Thyroid gland (tissue), 4 donors: ENCODE measurements at regions not wholly inside any gene's neighbourhood (a gene's known extent, or its start where the extent isn't known, plus 50 kb on each side); places are given as distances from the start of the nearest gene placed in this dataset.
A peak's percentile ranks its signal among the peaks of the same experiment; 100 is the strongest.

Source experiments
- DNase-seq, 2 donors: peaks; one replicate each; pipeline ENCODE4 v3.0.0-alpha.2; 2019
- H3K27ac ChIP-seq, 3 donors: fragments of 200-600 bp; sonication (generic); 1 replicate in 2 of 3; 2 replicates in 1 of 3; pipeline ENCODE4 v1.5.1; 2016 to 2019; ENCODE audit warnings: mild to moderate bottlenecking in 1 of 3, moderate library complexity in 1 of 3
- H3K27me3 ChIP-seq: fragments of 200-600 bp; sonication (generic); one replicate; pipeline ENCODE4 v1.5.1; 2019
- H3K36me3 ChIP-seq, 2 donors: fragments of 200-600 bp; sonication (generic); one replicate each; pipeline ENCODE4 v1.5.1; 2016 to 2019
- H3K4me1 ChIP-seq, 2 donors: fragments of 200-600 bp; sonication (generic); one replicate each; pipeline ENCODE4 v1.5.1; 2017 to 2019
- H3K4me3 ChIP-seq, 3 donors: fragments of 200-600 bp; sonication (generic); replicated peaks in 1 of 3; 1 replicate in 2 of 3; 2 replicates in 1 of 3; pipeline ENCODE4 v1.5.1; 2016; ENCODE audit warnings: mild to moderate bottlenecking in 1 of 3
- H3K9me3 ChIP-seq: fragments of 200-600 bp; sonication (generic); one replicate; pipeline ENCODE4 v1.5.1; 2017
- POLR2A ChIP-seq, 2 donors: fragments of 450-650 bp; IDR thresholded peaks; one replicate each; pipeline ENCODE4 v1.6.1; 2017; ENCODE audit warnings: antibody characterized with exemption in 2 of 2, mild to moderate bottlenecking in 2 of 2, moderate library complexity in 1 of 2
- WGBS, 2 donors: methylation state at CpG; one replicate each; pipeline ENCODE4 v1.1.5; 2017; 5-methylcytosine and 5-hydroxymethylcytosine counted together
- intact Hi-C: fragments of 100-400 bp; cut with DNase I; formaldehyde crosslinking; loops from one replicate; pipeline ENCODE4 v1.15.1; 2023
- TF ChIP-seq, protein P1 (sequence below), 6 experiments: fragments of 200-600 bp in 3 of 6; fragments of 450-650 bp in 3 of 6; sonication (generic) in 3 of 6; IDR thresholded peaks; one replicate each; pipeline ENCODE4 v1.5.1; 2016 to 2019; ENCODE audit warnings: antibody characterized with exemption in 6 of 6, mild to moderate bottlenecking in 2 of 6, inconsistent platforms in 1 of 6, moderate library complexity in 1 of 6

- TF ChIP-seq, protein P1, sequence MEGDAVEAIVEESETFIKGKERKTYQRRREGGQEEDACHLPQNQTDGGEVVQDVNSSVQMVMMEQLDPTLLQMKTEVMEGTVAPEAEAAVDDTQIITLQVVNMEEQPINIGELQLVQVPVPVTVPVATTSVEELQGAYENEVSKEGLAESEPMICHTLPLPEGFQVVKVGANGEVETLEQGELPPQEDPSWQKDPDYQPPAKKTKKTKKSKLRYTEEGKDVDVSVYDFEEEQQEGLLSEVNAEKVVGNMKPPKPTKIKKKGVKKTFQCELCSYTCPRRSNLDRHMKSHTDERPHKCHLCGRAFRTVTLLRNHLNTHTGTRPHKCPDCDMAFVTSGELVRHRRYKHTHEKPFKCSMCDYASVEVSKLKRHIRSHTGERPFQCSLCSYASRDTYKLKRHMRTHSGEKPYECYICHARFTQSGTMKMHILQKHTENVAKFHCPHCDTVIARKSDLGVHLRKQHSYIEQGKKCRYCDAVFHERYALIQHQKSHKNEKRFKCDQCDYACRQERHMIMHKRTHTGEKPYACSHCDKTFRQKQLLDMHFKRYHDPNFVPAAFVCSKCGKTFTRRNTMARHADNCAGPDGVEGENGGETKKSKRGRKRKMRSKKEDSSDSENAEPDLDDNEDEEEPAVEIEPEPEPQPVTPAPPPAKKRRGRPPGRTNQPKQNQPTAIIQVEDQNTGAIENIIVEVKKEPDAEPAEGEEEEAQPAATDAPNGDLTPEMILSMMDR (IDR thresholded peaks at IDR 0.05): no peak
- TF ChIP-seq POLR2A (IDR thresholded peaks at IDR 0.05): no peak
- WGBS, 2 donors: 87 to 100% methylated on average over 1 of the region's 1 CpG
- H3K27ac ChIP-seq: no peak overlapping the region
- no peak overlapping the region for H3K4me3 ChIP-seq
- no peaks in the 10 kb centered on the region for H3K36me3 ChIP-seq
- H3K9me3 ChIP-seq: no peaks in the 10 kb centered on the region
- H3K27me3 ChIP-seq: no peaks in the 10 kb centered on the region
- no peak for DNase-seq
- intact Hi-C loops: no loop called here
- peaks cover 7 to 12% of the 10 kb centered on the region in 2 donors for H3K4me1 ChIP-seq
Observed at GRCh38 chr6:54008589-54008988, 102.7 kb upstream of the MLIP start.

GRCh38 chr6:54009052-54009654 lies 102.1 kb upstream of the MLIP start:
- no peak for DNase-seq
- no peaks in the 10 kb centered on the region for H3K36me3 ChIP-seq
- H3K27ac ChIP-seq: no peak overlapping the region
- 90 to 92% methylated on average over 5 of the region's 5 CpGs for WGBS, 2 donors
- TF ChIP-seq, protein P1 (IDR thresholded peaks at IDR 0.05): no peak
- no peak for TF ChIP-seq POLR2A (IDR thresholded peaks at IDR 0.05)
- H3K9me3 ChIP-seq: no peaks in the 10 kb centered on the region
- intact Hi-C loops: no loop called here
- H3K4me1 ChIP-seq: peaks cover 7 to 12% of the 10 kb centered on the region in 2 donors
- no peak overlapping the region for H3K4me3 ChIP-seq
- H3K27me3 ChIP-seq: no peaks in the 10 kb centered on the region

DNA sequence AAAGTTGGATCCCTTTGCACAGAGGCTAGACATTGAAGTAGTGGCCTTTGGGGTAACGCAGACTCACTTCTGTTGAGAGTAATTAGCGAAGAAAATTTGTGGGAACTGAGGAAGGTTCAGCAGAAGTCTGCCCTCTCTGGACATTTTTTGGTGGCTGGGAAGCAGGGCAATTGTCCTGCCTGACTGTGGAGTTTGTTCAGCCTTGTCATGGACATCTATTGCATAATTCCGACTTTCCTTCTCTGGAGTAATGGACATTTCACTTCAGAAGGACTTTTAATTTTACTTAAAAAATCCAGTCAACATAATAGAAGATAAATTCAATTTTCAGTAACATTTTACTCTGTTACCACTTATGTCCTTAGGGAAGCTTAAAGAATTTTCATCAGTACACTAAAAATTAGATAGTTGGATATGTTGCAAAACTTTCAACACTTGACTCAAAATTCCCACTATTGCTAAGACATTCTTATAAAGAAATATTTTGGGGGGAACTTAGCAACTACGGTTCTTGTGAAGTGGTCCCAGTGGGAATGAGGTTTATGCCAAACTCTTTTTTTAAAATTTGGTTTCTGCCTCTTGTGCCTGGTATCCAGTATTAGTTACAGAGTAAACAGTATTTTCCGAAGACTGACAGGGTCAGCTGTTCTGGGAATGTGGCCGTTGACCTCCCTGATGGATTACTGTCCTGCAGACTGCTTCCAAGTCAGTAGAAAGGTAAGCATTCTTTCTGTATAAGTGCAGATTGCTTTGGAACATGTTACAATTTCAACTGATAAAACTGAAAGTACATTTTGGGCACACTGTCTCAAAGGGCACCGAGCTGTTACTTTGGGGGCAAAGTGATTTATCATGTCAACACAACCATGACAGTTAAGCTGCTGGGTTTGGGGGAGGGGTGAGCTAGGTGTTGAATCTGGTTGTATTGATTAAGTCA lies 100.6 kb upstream of the MLIP start:
- Histone ChIP-seq H3K9me3 (no peaks in the 10 kb centered on the region), H3K27ac (peak overlapping the region; percentile 11 to 15 (median 13)), H3K4me3 (peak overlapping the region in 1 of 3 donors; percentile 6), H3K27me3 (no peaks in the 10 kb centered on the region), H3K36me3 (no peaks in the 10 kb centered on the region), H3K4me1 (peaks cover 7 to 12% of the 10 kb centered on the region in 2 donors)
- 51 to 58% methylated on average over 7 of the region's 7 CpGs for WGBS, 2 donors
- TF ChIP-seq, protein P1 (IDR thresholded peaks at IDR 0.05): no peak
- no peak for TF ChIP-seq POLR2A (IDR thresholded peaks at IDR 0.05)
- intact Hi-C loops: no loop called here
- peak; percentile 3 to 12 for DNase-seq

DNA sequence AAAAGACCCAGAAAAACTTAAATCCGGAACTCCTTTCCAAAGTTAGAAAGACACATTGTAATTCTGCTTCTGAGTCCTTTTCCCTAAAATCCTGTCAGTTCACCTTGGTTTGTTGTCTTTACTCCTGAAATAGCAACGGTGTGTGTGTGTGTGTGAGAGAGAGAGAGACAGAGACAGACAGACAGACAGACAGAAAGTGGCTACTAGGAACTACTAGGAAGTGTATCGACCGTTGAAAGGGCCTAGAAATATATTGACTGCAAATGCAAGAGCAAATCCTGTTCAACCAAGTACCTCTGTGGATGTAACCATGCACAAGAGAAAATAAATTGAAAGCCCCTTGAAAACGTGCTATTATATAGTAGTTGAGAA lies 100.0 kb upstream of the MLIP start:
- Histone ChIP-seq H3K36me3 (no peaks in the 10 kb centered on the region), H3K4me3 (peak overlapping the region in 1 of 3 donors; percentile 6), H3K9me3 (no peaks in the 10 kb centered on the region), H3K27ac (peak overlapping the region; percentile 11 to 15 (median 13)), H3K4me1 (peaks cover 7 to 12% of the 10 kb centered on the region in 2 donors), H3K27me3 (no peaks in the 10 kb centered on the region)
- no peak for DNase-seq
- WGBS, 2 donors: 23 to 24% methylated on average over 5 of the region's 5 CpGs
- no peak for TF ChIP-seq POLR2A (IDR thresholded peaks at IDR 0.05)
- TF ChIP-seq, protein P1 (IDR thresholded peaks at IDR 0.05): no peak
- intact Hi-C loops: no loop called here

GRCh38 chr6:54013966-54014365 lies 97.3 kb upstream of the MLIP start:
- no peak for DNase-seq
- H3K9me3 ChIP-seq: no peaks in the 10 kb centered on the region
- TF ChIP-seq POLR2A (IDR thresholded peaks at IDR 0.05): no peak
- TF ChIP-seq, protein P1 (IDR thresholded peaks at IDR 0.05): no peak
- H3K4me1 ChIP-seq: peaks cover 7 to 12% of the 10 kb centered on the region in 2 donors
- H3K36me3 ChIP-seq: no peaks in the 10 kb centered on the region
- H3K27me3 ChIP-seq: no peaks in the 10 kb centered on the region
- intact Hi-C loops: no loop called here
- no peak overlapping the region for H3K4me3 ChIP-seq
- H3K27ac ChIP-seq: no peak overlapping the region
